DOHH2 (cell line): ENCODE measurements at regions not wholly inside any gene's neighbourhood (a gene's known extent, or its start where the extent isn't known, plus 50 kb on each side); places are given as distances from the start of the nearest gene placed in this dataset.

ENCODE experiments used
- H3F3A ChIP-seq: fragments of 200-600 bp; sonication (generic), shearing (Covaris generic); 2 replicates; pipeline ENCODE4 v1.6.0; 2016; ENCODE audit warnings: antibody characterized with exemption, mild to moderate bottlenecking; ENCODE audit not compliant: control insufficient read depth, insufficient read depth
- H3K27ac ChIP-seq: fragments of 200-600 bp; sonication (generic); 2 replicates; pipeline ENCODE4 v1.5.1; 2014; ENCODE audit warnings: low read depth, mild to moderate bottlenecking, low read length, moderate library complexity
- H3K27me3 ChIP-seq: fragments of 200-600 bp; sonication (generic); 2 replicates; pipeline ENCODE4 v1.6.1; 2014; ENCODE audit warnings: mild to moderate bottlenecking, low read length, mixed read lengths; ENCODE audit not compliant: control insufficient read depth
- H3K36me3 ChIP-seq: fragments of 200-600 bp; sonication (generic); 2 replicates; pipeline ENCODE4 v1.6.1; 2014; ENCODE audit warnings: mild to moderate bottlenecking, low read length, moderate library complexity, mixed read lengths; ENCODE audit not compliant: control insufficient read depth
- H3K4me1 ChIP-seq: fragments of 200-600 bp; sonication (generic); 2 replicates; pipeline ENCODE4 v1.6.1; 2014; ENCODE audit warnings: mild to moderate bottlenecking, low read length, mixed read lengths; ENCODE audit not compliant: control insufficient read depth
- H3K4me2 ChIP-seq: fragments of 200-600 bp; sonication (generic); 2 replicates; pipeline ENCODE4 v1.6.0; 2014; ENCODE audit warnings: mild to moderate bottlenecking, low read length, moderate library complexity
- H3K4me3 ChIP-seq: fragments of 200-600 bp; sonication (generic); 2 replicates; pipeline ENCODE4 v1.5.1; 2014; ENCODE audit warnings: mild to moderate bottlenecking, low read length, mixed read lengths
- H3K79me2 ChIP-seq: fragments of 200-600 bp; sonication (generic); 2 replicates; pipeline ENCODE4 v1.6.1; 2014; ENCODE audit warnings: mild to moderate bottlenecking, low read length, mixed read lengths; ENCODE audit not compliant: control insufficient read depth
- H3K9me2 ChIP-seq: fragments of 200-600 bp; sonication (generic); replicated peaks from 2 replicates; pipeline ENCODE4 v1.6.1; 2014; ENCODE audit warnings: mild to moderate bottlenecking, low read length, mixed read lengths; ENCODE audit not compliant: control insufficient read depth
- H3K9me3 ChIP-seq: fragments of 200-600 bp; sonication (generic); 2 replicates; pipeline ENCODE4 v1.6.1; 2014; ENCODE audit warnings: antibody characterized with exemption, low read length, mixed read lengths; ENCODE audit not compliant: control insufficient read depth, insufficient read depth
- H4K20me1 ChIP-seq: fragments of 200-600 bp; sonication (generic); 2 replicates; pipeline ENCODE4 v1.6.0; 2014; ENCODE audit warnings: low read depth, mild to moderate bottlenecking, antibody characterized with exemption, low read length, moderate library complexity; ENCODE audit not compliant: control insufficient read depth, insufficient read depth
- CTCF ChIP-seq: fragments of 200-600 bp; sonication (generic); IDR thresholded peaks from one replicate; pipeline ENCODE4 v1.5.1; 2014; ENCODE audit warnings: antibody characterized with exemption, mild to moderate bottlenecking, low read depth, low read length; ENCODE audit not compliant: poor library complexity, severe bottlenecking
- EZH2phosphoT487 ChIP-seq: fragments of 200-600 bp; sonication (generic); IDR thresholded peaks from 2 replicates; pipeline ENCODE4 v1.6.1; 2017; ENCODE audit warnings: borderline replicate concordance, mild to moderate bottlenecking, antibody characterized with exemption, low read length, moderate library complexity, mixed read lengths

GRCh38 chr5:124193371-124193789 lies 553.1 kb downstream of the ZNF608 start:
- Histone ChIP-seq H3K27ac (no peak overlapping the region), H3K4me2 (no peak overlapping the region), H3K9me3 (no peaks in the 10 kb centered on the region), H3F3A (no peaks in the 10 kb centered on the region), H4K20me1 (no peaks in the 10 kb centered on the region), H3K36me3 (no peaks in the 10 kb centered on the region), H3K4me3 (no peak overlapping the region), H3K79me2 (no peaks in the 10 kb centered on the region), H3K9me2 (no peaks in the 10 kb centered on the region), H3K27me3 (no peaks in the 10 kb centered on the region), H3K4me1 (no peaks in the 10 kb centered on the region)
- TF ChIP-seq EZH2phosphoT487 (no peak), CTCF (no peak)

- Histone ChIP-seq H3K27me3 (no peaks in the 10 kb centered on the region), H3K4me3 (no peak overlapping the region), H3K36me3 (no peaks in the 10 kb centered on the region), H3K4me2 (no peak overlapping the region), H3K4me1 (no peaks in the 10 kb centered on the region), H4K20me1 (no peaks in the 10 kb centered on the region), H3K9me2 (no peaks in the 10 kb centered on the region), H3K9me3 (no peaks in the 10 kb centered on the region), H3F3A (no peaks in the 10 kb centered on the region), H3K27ac (no peak overlapping the region), H3K79me2 (no peaks in the 10 kb centered on the region)
- no peak for TF ChIP-seq EZH2phosphoT487
- no peak for TF ChIP-seq CTCF
These were observed 553.7 kb downstream of the ZNF608 start for GRCh38 chr5:124192716-124193115.

- no peak for TF ChIP-seq CTCF
- H3K4me3 ChIP-seq = no peak overlapping the region
- no peak overlapping the region for H3K27ac ChIP-seq
- no peaks in the 10 kb centered on the region for H3K27me3 ChIP-seq
- H3K4me1 ChIP-seq = no peaks in the 10 kb centered on the region
- H3K9me3 ChIP-seq = no peaks in the 10 kb centered on the region
- H4K20me1 ChIP-seq = no peaks in the 10 kb centered on the region
- no peaks in the 10 kb centered on the region for H3K79me2 ChIP-seq
- no peak overlapping the region for H3K4me2 ChIP-seq
- H3K9me2 ChIP-seq = no peaks in the 10 kb centered on the region
- no peaks in the 10 kb centered on the region for H3K36me3 ChIP-seq
- H3F3A ChIP-seq = no peaks in the 10 kb centered on the region
These were observed 560.7 kb downstream of the ZNF608 start for GRCh38 chr5:124185716-124186115.

GRCh38 chr5:124182133-124182532 lies 564.3 kb downstream of the ZNF608 start:
- TF ChIP-seq CTCF = no peak
- TF ChIP-seq EZH2phosphoT487 = no peak
- Histone ChIP-seq H3K4me1 (peaks cover 3% of the 10 kb centered on the region; the same call in 1 of the 2 replicates), H3K36me3 (no peaks in the 10 kb centered on the region), H3K27me3 (no peaks in the 10 kb centered on the region), H3K79me2 (no peaks in the 10 kb centered on the region), H3F3A (no peaks in the 10 kb centered on the region), H3K9me2 (no peaks in the 10 kb centered on the region), H4K20me1 (no peaks in the 10 kb centered on the region), H3K4me2 (no peak overlapping the region), H3K4me3 (no peak overlapping the region), H3K27ac (no peak overlapping the region), H3K9me3 (no peaks in the 10 kb centered on the region)
